Ectodermal cell (in vitro differentiated cells): ENCODE measurements at regions not wholly inside any gene's neighbourhood (a gene's known extent, or its start where the extent isn't known, plus 50 kb on each side); places are given as distances from the start of the nearest gene placed in this dataset.

Experiments used
- H3K27ac ChIP-seq: 2 replicates; pipeline ENCODE4 v1.7.0; 2013; ENCODE audit warnings: mild to moderate bottlenecking, low read depth, low read length; ENCODE audit not compliant: insufficient read depth, poor library complexity, severe bottlenecking
- H3K27me3 ChIP-seq: 2 replicates; pipeline ENCODE4 v1.7.0; 2013; ENCODE audit warnings: mild to moderate bottlenecking, low read length; ENCODE audit not compliant: insufficient read depth, control insufficient read depth, poor library complexity, severe bottlenecking
- H3K36me3 ChIP-seq: one replicate; pipeline ENCODE4 v1.7.0; 2013; ENCODE audit warnings: low read length; ENCODE audit not compliant: control insufficient read depth, insufficient read depth
- H3K4me1 ChIP-seq: one replicate; pipeline ENCODE4 v1.7.0; 2013; ENCODE audit warnings: low read length; ENCODE audit not compliant: control insufficient read depth, insufficient read depth
- H3K4me3 ChIP-seq: 2 replicates; pipeline ENCODE4 v1.7.0; 2013; ENCODE audit warnings: low read depth, low read length, control low read depth; ENCODE audit not compliant: insufficient read depth
- H3K9me3 ChIP-seq: 2 replicates; pipeline ENCODE4 v1.7.0; 2013; ENCODE audit warnings: mild to moderate bottlenecking, low read length, moderate library complexity; ENCODE audit not compliant: control insufficient read depth
- WGBS, 2 experiments: methylation state at CpG; one replicate each; pipeline ENCODE4 v1.1.7; 2013; ENCODE audit warnings: missing lambda C conversion rate in 2 of 2; 5-methylcytosine and 5-hydroxymethylcytosine counted together

- Histone ChIP-seq H3K4me3 (no peak overlapping the region), H3K27ac (no peak overlapping the region), H3K4me1 (no peaks in the 10 kb centered on the region), H3K9me3 (peaks cover 2% of the 10 kb centered on the region), H3K36me3 (no peaks in the 10 kb centered on the region), H3K27me3 (no peaks in the 10 kb centered on the region)
- WGBS, 2 experiments, result 91 to 95% methylated on average over 6 of the region's 6 CpGs
Observed at GRCh38 chr2:8098476-8099266, 583.2 kb upstream of the ID2 start.

GRCh38 chr2:8099267-8099582 is 582.6 kb upstream of the ID2 start:
- peaks cover 2% of the 10 kb centered on the region for H3K9me3 ChIP-seq
- H3K27me3 ChIP-seq, result no peaks in the 10 kb centered on the region
- H3K36me3 ChIP-seq, result no peaks in the 10 kb centered on the region
- H3K4me1 ChIP-seq, result no peaks in the 10 kb centered on the region
- H3K4me3 ChIP-seq, result no peak overlapping the region
- 92 to 95% methylated on average over 4 of the region's 4 CpGs for WGBS, 2 experiments
- H3K27ac ChIP-seq, result no peak overlapping the region

- 93 to 98% methylated on average over 2 of the region's 2 CpGs for WGBS, 2 experiments
- H3K9me3 ChIP-seq, result peaks cover 2% of the 10 kb centered on the region
- no peaks in the 10 kb centered on the region for H3K27me3 ChIP-seq
- H3K36me3 ChIP-seq, result no peaks in the 10 kb centered on the region
- H3K4me1 ChIP-seq, result no peaks in the 10 kb centered on the region
- H3K4me3 ChIP-seq, result no peak overlapping the region
- no peak overlapping the region for H3K27ac ChIP-seq
Observed at GRCh38 chr2:8101614-8102277, 580.1 kb upstream of the ID2 start.

- peaks cover under 1% of the 10 kb centered on the region for H3K9me3 ChIP-seq
- WGBS, 2 experiments, result 87 to 96% methylated on average over 2 to 3 of the region's 4 CpGs
- H3K27ac ChIP-seq, result no peak overlapping the region
- no peaks in the 10 kb centered on the region for H3K27me3 ChIP-seq
- H3K4me1 ChIP-seq, result no peaks in the 10 kb centered on the region
- H3K4me3 ChIP-seq, result no peak overlapping the region
- H3K36me3 ChIP-seq, result no peaks in the 10 kb centered on the region
Observed at GRCh38 chr2:8102470-8102869, 579.4 kb upstream of the ID2 start.

GRCh38 chr2:8103085-8103708 is 578.7 kb upstream of the ID2 start:
- Histone ChIP-seq H3K4me1 (no peaks in the 10 kb centered on the region), H3K4me3 (no peak overlapping the region), H3K36me3 (no peaks in the 10 kb centered on the region), H3K9me3 (no peaks in the 10 kb centered on the region), H3K27ac (no peak overlapping the region), H3K27me3 (no peaks in the 10 kb centered on the region)
- 93 to 98% methylated on average over 4 to 5 of the region's 6 CpGs for WGBS, 2 experiments

GRCh38 chr2:8107150-8107549 is 574.7 kb upstream of the ID2 start:
- H3K4me1 ChIP-seq, result no peaks in the 10 kb centered on the region
- WGBS, 2 experiments, result 90 to 100% methylated on average over 1 of the region's 1 CpG

GRCh38 chr2:8107621-8108378 is 574.1 kb upstream of the ID2 start:
- 90 to 94% methylated on average over 5 of the region's 5 CpGs for WGBS, 2 experiments
- Histone ChIP-seq H3K27ac (no peak overlapping the region), H3K9me3 (no peaks in the 10 kb centered on the region), H3K4me1 (no peaks in the 10 kb centered on the region), H3K36me3 (no peaks in the 10 kb centered on the region), H3K27me3 (no peaks in the 10 kb centered on the region), H3K4me3 (no peak overlapping the region)

More at GRCh38 chr2:8107150-8107549, 574.7 kb upstream of the ID2 start:
- no peaks in the 10 kb centered on the region for H3K27me3 ChIP-seq
- H3K4me3 ChIP-seq, result no peak overlapping the region
- H3K36me3 ChIP-seq, result no peaks in the 10 kb centered on the region
- no peak overlapping the region for H3K27ac ChIP-seq
- no peaks in the 10 kb centered on the region for H3K9me3 ChIP-seq

GRCh38 chr2:8110716-8111115 is 571.1 kb upstream of the ID2 start:
- WGBS, 2 experiments, result 92 to 100% methylated on average over 2 of the region's 2 CpGs
- no peaks in the 10 kb centered on the region for H3K27me3 ChIP-seq
- no peak overlapping the region for H3K4me3 ChIP-seq
- H3K27ac ChIP-seq, result no peak overlapping the region
- H3K4me1 ChIP-seq, result no peaks in the 10 kb centered on the region
- no peaks in the 10 kb centered on the region for H3K36me3 ChIP-seq
- H3K9me3 ChIP-seq, result no peaks in the 10 kb centered on the region

- H3K27ac ChIP-seq, result no peak overlapping the region
- H3K4me3 ChIP-seq, result no peak overlapping the region
- H3K9me3 ChIP-seq, result no peaks in the 10 kb centered on the region
- no peaks in the 10 kb centered on the region for H3K36me3 ChIP-seq
- no peaks in the 10 kb centered on the region for H3K4me1 ChIP-seq
- 83 to 88% methylated on average over 1 of the region's 1 CpG for WGBS, 2 experiments
- no peaks in the 10 kb centered on the region for H3K27me3 ChIP-seq
Observed at GRCh38 chr2:8111193-8111592, 570.7 kb upstream of the ID2 start.

- Histone ChIP-seq H3K36me3 (no peaks in the 10 kb centered on the region), H3K4me1 (peaks cover 5% of the 10 kb centered on the region), H3K27me3 (no peaks in the 10 kb centered on the region), H3K4me3 (no peak overlapping the region), H3K9me3 (no peaks in the 10 kb centered on the region), H3K27ac (no peak overlapping the region)
- WGBS, 2 experiments, result 92 to 96% methylated on average over 3 to 4 of the region's 4 CpGs
Observed at GRCh38 chr2:8115456-8115855, 566.4 kb upstream of the ID2 start.
